ENCODE measurements at regions not wholly inside any gene's neighbourhood (a gene's known extent, or its start where the extent isn't known, plus 50 kb on each side); places are given as distances from the start of the nearest gene placed in this dataset.

DNA sequence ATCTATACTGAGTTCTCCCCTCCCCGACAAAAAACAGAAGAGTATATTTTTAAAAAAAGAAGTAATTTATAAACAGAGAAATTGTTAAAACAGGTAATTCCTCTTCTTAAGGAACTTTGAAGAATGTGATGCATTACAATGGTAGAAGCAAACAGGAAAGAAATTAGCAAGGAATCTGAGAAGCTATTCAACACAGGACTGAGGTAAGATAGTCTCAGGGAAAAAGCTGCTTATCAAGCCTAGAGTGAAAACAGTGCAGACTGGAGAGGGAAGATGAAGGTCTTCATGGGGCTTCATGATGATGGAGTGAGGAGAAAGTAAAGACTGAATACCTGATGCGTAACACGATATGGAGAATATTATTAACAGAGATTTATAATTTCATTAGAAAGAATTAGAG, 880.0 kb downstream of the SLC16A7 start:
- no peaks in the 10 kb centered on the region for H3K27me3 ChIP-seq
- no peak overlapping the region for H3K9ac ChIP-seq
- Mint-ChIP-seq H3K4me3 (no peak overlapping the region), H3K27me3 (ENCODE audit: insufficient read depth, low read depth) (no peaks in the 10 kb centered on the region), H3K4me1 (no peaks in the 10 kb centered on the region), H3K9me3 (no peaks in the 10 kb centered on the region), H3K36me3 (no peaks in the 10 kb centered on the region), H3K27ac (no peak overlapping the region)
- no peaks in the 10 kb centered on the region for H3K79me2 ChIP-seq (ENCODE audit: low read depth)
- H3K4me2 ChIP-seq, result no peak overlapping the region
- H3K36me3 ChIP-seq, result no peaks in the 10 kb centered on the region
- no peaks in the 10 kb centered on the region for H4K20me1 ChIP-seq (ENCODE audit: low read depth)
- H3K27ac ChIP-seq, result no peak overlapping the region
- H2AFZ ChIP-seq (replicated peaks), result no peak overlapping the region
- no peak overlapping the region for H3K4me3 ChIP-seq
- H3F3A ChIP-seq (ENCODE audit: low read depth), result no peaks in the 10 kb centered on the region
- H3K9me3 ChIP-seq (ENCODE audit: low read depth), result no peaks in the 10 kb centered on the region
- no peak for DNase-seq (ENCODE audit: low spot score)
- H3K4me1 ChIP-seq, result no peaks in the 10 kb centered on the region
- TF ChIP-seq EZH2phosphoT487 (IDR thresholded peaks at IDR 0.05) (no peak), EZH2 (IDR thresholded peaks at IDR 0.05) (no peak)
- TF ChIP-seq, protein P1, sequence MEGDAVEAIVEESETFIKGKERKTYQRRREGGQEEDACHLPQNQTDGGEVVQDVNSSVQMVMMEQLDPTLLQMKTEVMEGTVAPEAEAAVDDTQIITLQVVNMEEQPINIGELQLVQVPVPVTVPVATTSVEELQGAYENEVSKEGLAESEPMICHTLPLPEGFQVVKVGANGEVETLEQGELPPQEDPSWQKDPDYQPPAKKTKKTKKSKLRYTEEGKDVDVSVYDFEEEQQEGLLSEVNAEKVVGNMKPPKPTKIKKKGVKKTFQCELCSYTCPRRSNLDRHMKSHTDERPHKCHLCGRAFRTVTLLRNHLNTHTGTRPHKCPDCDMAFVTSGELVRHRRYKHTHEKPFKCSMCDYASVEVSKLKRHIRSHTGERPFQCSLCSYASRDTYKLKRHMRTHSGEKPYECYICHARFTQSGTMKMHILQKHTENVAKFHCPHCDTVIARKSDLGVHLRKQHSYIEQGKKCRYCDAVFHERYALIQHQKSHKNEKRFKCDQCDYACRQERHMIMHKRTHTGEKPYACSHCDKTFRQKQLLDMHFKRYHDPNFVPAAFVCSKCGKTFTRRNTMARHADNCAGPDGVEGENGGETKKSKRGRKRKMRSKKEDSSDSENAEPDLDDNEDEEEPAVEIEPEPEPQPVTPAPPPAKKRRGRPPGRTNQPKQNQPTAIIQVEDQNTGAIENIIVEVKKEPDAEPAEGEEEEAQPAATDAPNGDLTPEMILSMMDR (IDR thresholded peaks at IDR 0.05), result no peak

DNA sequence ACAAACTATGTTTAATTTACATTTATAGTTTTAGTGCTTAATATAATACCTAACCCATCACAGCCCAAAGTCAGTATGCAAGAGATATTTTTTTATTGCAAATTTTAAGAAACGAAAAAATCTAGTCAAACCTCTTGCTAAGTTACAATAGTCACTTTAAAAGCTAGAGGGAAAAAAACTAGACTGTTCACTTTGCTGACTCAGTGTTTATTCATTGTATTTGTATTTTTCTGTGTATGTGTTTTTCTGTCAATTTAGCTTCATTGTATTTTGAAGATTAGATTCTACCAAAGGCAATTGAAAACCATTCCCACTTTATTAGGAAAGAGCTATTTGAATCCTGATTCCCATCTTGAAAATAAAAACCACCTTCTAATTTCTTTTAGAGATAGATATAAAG, 891.5 kb downstream of the SLC16A7 start:
- no peaks in the 10 kb centered on the region for H3K9me3 Mint-ChIP-seq
- H3K27ac ChIP-seq, result no peak overlapping the region
- no peak overlapping the region for H3K4me2 ChIP-seq
- TF ChIP-seq, protein P1 (IDR thresholded peaks at IDR 0.05), result no peak
- TF ChIP-seq EZH2 (IDR thresholded peaks at IDR 0.05) (no peak), EZH2phosphoT487 (IDR thresholded peaks at IDR 0.05) (no peak)
- H3K4me3 Mint-ChIP-seq, result no peak overlapping the region
- no peaks in the 10 kb centered on the region for H3K27me3 ChIP-seq
- no peaks in the 10 kb centered on the region for H3K4me1 Mint-ChIP-seq
- H3K9me3 ChIP-seq (ENCODE audit: low read depth), result no peaks in the 10 kb centered on the region
- H2AFZ ChIP-seq (replicated peaks), result no peak overlapping the region
- H3K27me3 Mint-ChIP-seq (ENCODE audit: insufficient read depth, low read depth), result peaks cover 2% of the 10 kb centered on the region
- no peaks in the 10 kb centered on the region for H3F3A ChIP-seq (ENCODE audit: low read depth)
- no peak for DNase-seq (ENCODE audit: low spot score)
- no peak overlapping the region for H3K4me3 ChIP-seq
- no peak overlapping the region for H3K9ac ChIP-seq
- H3K36me3 ChIP-seq, result no peaks in the 10 kb centered on the region
- H3K36me3 Mint-ChIP-seq, result no peaks in the 10 kb centered on the region
- H3K79me2 ChIP-seq (ENCODE audit: low read depth), result no peaks in the 10 kb centered on the region
- H4K20me1 ChIP-seq (ENCODE audit: low read depth), result no peaks in the 10 kb centered on the region
- H3K27ac Mint-ChIP-seq, result no peak overlapping the region
- H3K4me1 ChIP-seq, result peaks cover 9% of the 10 kb centered on the region

DNA sequence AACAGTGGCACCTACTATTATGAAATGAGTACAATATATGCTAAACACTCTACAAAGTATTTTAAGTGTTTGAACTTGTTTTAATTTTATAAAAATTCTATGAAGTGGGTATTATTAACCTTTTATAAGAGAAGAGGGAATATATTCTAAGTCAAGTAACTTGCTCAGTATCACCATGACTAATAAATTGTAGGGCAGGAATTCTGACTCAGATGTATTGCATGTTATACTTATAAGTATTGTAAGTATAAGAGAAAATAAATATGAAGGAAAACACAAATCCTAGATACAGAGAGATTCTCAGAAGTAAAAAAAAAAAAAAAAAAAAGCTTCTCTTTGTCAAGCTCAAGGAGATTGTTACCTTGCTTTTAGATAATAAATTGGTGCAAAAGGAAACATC, 893.2 kb downstream of the SLC16A7 start:
- Mint-ChIP-seq H3K9me3 (no peaks in the 10 kb centered on the region), H3K4me1 (no peaks in the 10 kb centered on the region), H3K27me3 (ENCODE audit: insufficient read depth, low read depth) (peaks cover 2% of the 10 kb centered on the region), H3K27ac (no peak overlapping the region), H3K36me3 (no peaks in the 10 kb centered on the region), H3K4me3 (no peak overlapping the region)
- DNase-seq (ENCODE audit: low spot score), result no peak
- no peak overlapping the region for H2AFZ ChIP-seq (replicated peaks)
- no peak overlapping the region for H3K4me2 ChIP-seq
- no peak overlapping the region for H3K27ac ChIP-seq
- no peaks in the 10 kb centered on the region for H3F3A ChIP-seq (ENCODE audit: low read depth)
- no peaks in the 10 kb centered on the region for H3K36me3 ChIP-seq
- H3K9ac ChIP-seq, result no peak overlapping the region
- no peaks in the 10 kb centered on the region for H4K20me1 ChIP-seq (ENCODE audit: low read depth)
- peaks cover 3% of the 10 kb centered on the region for H3K4me1 ChIP-seq
- H3K4me3 ChIP-seq, result no peak overlapping the region
- TF ChIP-seq EZH2phosphoT487 (IDR thresholded peaks at IDR 0.05), result no peak
- TF ChIP-seq, protein P1 (IDR thresholded peaks at IDR 0.05), result no peak
- no peak for TF ChIP-seq EZH2 (IDR thresholded peaks at IDR 0.05)
- H3K9me3 ChIP-seq (ENCODE audit: low read depth), result no peaks in the 10 kb centered on the region
- no peaks in the 10 kb centered on the region for H3K27me3 ChIP-seq
- H3K79me2 ChIP-seq (ENCODE audit: low read depth), result no peaks in the 10 kb centered on the region
